Karpas-422 (cell line): ENCODE measurements at regions not wholly inside any gene's neighbourhood (a gene's known extent, or its start where the extent isn't known, plus 50 kb on each side); places are given as distances from the start of the nearest gene placed in this dataset.

Experiments
- DNase-seq: peaks from one replicate; pipeline ENCODE4 v3.0.0-alpha.2; 2015
- H2AFZ ChIP-seq: fragments of 200-600 bp; sonication (generic); 2 replicates; pipeline ENCODE4 v1.6.1; 2014; ENCODE audit warnings: antibody characterized with exemption, low read length, mixed read lengths
- H3K27ac ChIP-seq: fragments of 200-600 bp; sonication (generic); 2 replicates; pipeline ENCODE4 v1.5.1; 2014; ENCODE audit warnings: mild to moderate bottlenecking, low read length, moderate library complexity
- H3K27me3 ChIP-seq: fragments of 200-600 bp; sonication (generic); 2 replicates; pipeline ENCODE4 v1.6.1; 2014; ENCODE audit warnings: low read length, mixed read lengths
- H3K36me3 ChIP-seq: fragments of 200-600 bp; sonication (generic); 2 replicates; pipeline ENCODE4 v1.6.1; 2014; ENCODE audit warnings: low read length, mixed read lengths; ENCODE audit not compliant: insufficient read depth
- H3K4me1 ChIP-seq: fragments of 200-600 bp; sonication (generic); 2 replicates; pipeline ENCODE4 v1.6.1; 2014; ENCODE audit warnings: mild to moderate bottlenecking, low read length, mixed read lengths
- H3K4me2 ChIP-seq: fragments of 200-600 bp; sonication (generic); 2 replicates; pipeline ENCODE4 v1.6.1; 2014; ENCODE audit warnings: low read length, low read depth, mild to moderate bottlenecking; ENCODE audit not compliant: poor library complexity, severe bottlenecking
- H3K4me3 ChIP-seq: fragments of 200-600 bp; sonication (generic); 2 replicates; pipeline ENCODE4 v1.5.1; 2014; ENCODE audit warnings: mild to moderate bottlenecking, antibody characterized with exemption, low read length, mixed read lengths
- H3K79me2 ChIP-seq: fragments of 200-600 bp; sonication (generic); 2 replicates; pipeline ENCODE4 v1.6.1; 2014; ENCODE audit warnings: mild to moderate bottlenecking, low read length, mixed read lengths
- H3K9ac ChIP-seq: fragments of 200-600 bp; sonication (generic); 2 replicates; pipeline ENCODE4 v1.6.0; 2014; ENCODE audit warnings: low read length
- H3K9me2 ChIP-seq: fragments of 200-600 bp; sonication (generic), shearing (Covaris generic); replicated peaks from 2 replicates; pipeline ENCODE4 v1.6.0; 2014; ENCODE audit warnings: mild to moderate bottlenecking, low read length, moderate library complexity; ENCODE audit not compliant: insufficient read depth
- H3K9me3 ChIP-seq: fragments of 300-700, 200-600 bp; sonication (generic); 2 replicates; pipeline ENCODE4 v1.6.1; 2014; ENCODE audit warnings: low read length, mixed read lengths
- H4K20me1 ChIP-seq: fragments of 200-600 bp; sonication (generic); 2 replicates; pipeline ENCODE4 v1.6.1; 2014; ENCODE audit warnings: mild to moderate bottlenecking, antibody characterized with exemption, low read length, low read depth; ENCODE audit not compliant: insufficient read depth

- H3K9me2 ChIP-seq = no peaks in the 10 kb centered on the region
- H3K79me2 ChIP-seq = no peaks in the 10 kb centered on the region
- H3K4me1 ChIP-seq = no peaks in the 10 kb centered on the region
- no peak overlapping the region for H3K27ac ChIP-seq
- DNase-seq = no peak
- no peak overlapping the region for H3K4me3 ChIP-seq
- H3K36me3 ChIP-seq = no peaks in the 10 kb centered on the region
- H2AFZ ChIP-seq = no peak overlapping the region
- no peaks in the 10 kb centered on the region for H3K27me3 ChIP-seq
- no peaks in the 10 kb centered on the region for H3K9me3 ChIP-seq
- no peak overlapping the region for H3K4me2 ChIP-seq
- no peaks in the 10 kb centered on the region for H4K20me1 ChIP-seq
- no peak overlapping the region for H3K9ac ChIP-seq
Observed at GRCh38 chr5:152933056-152933455, 528.0 kb upstream of the NMUR2 start.

- no peaks in the 10 kb centered on the region for H4K20me1 ChIP-seq
Observed at GRCh38 chr5:152938630-152939029, 533.6 kb upstream of the NMUR2 start.

GRCh38 chr5:152942633-152943336 lies 537.7 kb upstream of the NMUR2 start:
- no peak overlapping the region for H3K4me2 ChIP-seq
- no peak overlapping the region for H2AFZ ChIP-seq
- no peak overlapping the region for H3K9ac ChIP-seq
- no peaks in the 10 kb centered on the region for H3K9me2 ChIP-seq
- no peak for DNase-seq
- H4K20me1 ChIP-seq = no peaks in the 10 kb centered on the region
- H3K79me2 ChIP-seq = no peaks in the 10 kb centered on the region
- H3K36me3 ChIP-seq = no peaks in the 10 kb centered on the region
- peaks cover 3% of the 10 kb centered on the region; the same call in 1 of the 2 replicates for H3K9me3 ChIP-seq
- H3K4me1 ChIP-seq = no peaks in the 10 kb centered on the region
- H3K4me3 ChIP-seq = no peak overlapping the region
- H3K27me3 ChIP-seq = no peaks in the 10 kb centered on the region
- H3K27ac ChIP-seq = no peak overlapping the region

More at GRCh38 chr5:152938630-152939029, 533.6 kb upstream of the NMUR2 start:
- Histone ChIP-seq H3K9me3 (peaks cover 3% of the 10 kb centered on the region; the same call in 1 of the 2 replicates), H2AFZ (no peak overlapping the region), H3K27me3 (no peaks in the 10 kb centered on the region), H3K4me2 (no peak overlapping the region), H3K27ac (no peak overlapping the region), H3K4me3 (no peak overlapping the region), H3K36me3 (no peaks in the 10 kb centered on the region), H3K4me1 (no peaks in the 10 kb centered on the region), H3K9ac (no peak overlapping the region), H3K9me2 (no peaks in the 10 kb centered on the region), H3K79me2 (no peaks in the 10 kb centered on the region)
- no peak for DNase-seq

GRCh38 chr5:152953788-152954483 lies 536.5 kb upstream of the GRIA1 start:
- Histone ChIP-seq H4K20me1 (no peaks in the 10 kb centered on the region), H3K27ac (no peak overlapping the region), H3K79me2 (no peaks in the 10 kb centered on the region), H3K9me3 (no peaks in the 10 kb centered on the region), H3K27me3 (no peaks in the 10 kb centered on the region), H3K4me1 (no peaks in the 10 kb centered on the region), H3K36me3 (no peaks in the 10 kb centered on the region), H3K9ac (no peak overlapping the region), H3K4me2 (no peak overlapping the region), H3K9me2 (no peaks in the 10 kb centered on the region), H3K4me3 (no peak overlapping the region), H2AFZ (no peak overlapping the region)
- DNase-seq = no peak

- Histone ChIP-seq H3K4me2 (no peak overlapping the region), H2AFZ (no peak overlapping the region), H3K4me3 (no peak overlapping the region), H3K27me3 (no peaks in the 10 kb centered on the region), H4K20me1 (no peaks in the 10 kb centered on the region), H3K9me2 (no peaks in the 10 kb centered on the region), H3K36me3 (no peaks in the 10 kb centered on the region), H3K9me3 (no peaks in the 10 kb centered on the region), H3K4me1 (no peaks in the 10 kb centered on the region), H3K27ac (no peak overlapping the region), H3K9ac (no peak overlapping the region), H3K79me2 (no peaks in the 10 kb centered on the region)
- DNase-seq = no peak
Observed at GRCh38 chr5:152956943-152957613, 533.4 kb upstream of the GRIA1 start.

GRCh38 chr5:152978141-152978835 lies 512.2 kb upstream of the GRIA1 start:
- Histone ChIP-seq H3K27me3 (no peaks in the 10 kb centered on the region), H3K4me3 (no peak overlapping the region), H3K4me2 (no peak overlapping the region), H3K4me1 (no peaks in the 10 kb centered on the region), H3K36me3 (no peaks in the 10 kb centered on the region), H3K79me2 (no peaks in the 10 kb centered on the region), H3K9me2 (no peaks in the 10 kb centered on the region), H2AFZ (no peak overlapping the region), H3K9ac (no peak overlapping the region), H4K20me1 (no peaks in the 10 kb centered on the region), H3K27ac (no peak overlapping the region), H3K9me3 (no peaks in the 10 kb centered on the region; the same call in 1 of the 2 replicates)
- DNase-seq = no peak

GRCh38 chr5:152987131-152987530 lies 503.3 kb upstream of the GRIA1 start:
- no peaks in the 10 kb centered on the region for H3K79me2 ChIP-seq

GRCh38 chr5:152990217-152990616 lies 500.3 kb upstream of the GRIA1 start:
- Histone ChIP-seq H2AFZ (no peak overlapping the region), H3K4me2 (no peak overlapping the region), H3K27ac (no peak overlapping the region), H3K9ac (no peak overlapping the region), H3K79me2 (no peaks in the 10 kb centered on the region), H3K4me1 (no peaks in the 10 kb centered on the region), H3K9me3 (no peaks in the 10 kb centered on the region), H3K36me3 (no peaks in the 10 kb centered on the region), H3K9me2 (no peaks in the 10 kb centered on the region), H3K4me3 (no peak overlapping the region), H4K20me1 (no peaks in the 10 kb centered on the region), H3K27me3 (no peaks in the 10 kb centered on the region)
- no peak for DNase-seq

More at GRCh38 chr5:152987131-152987530, 503.3 kb upstream of the GRIA1 start:
- no peaks in the 10 kb centered on the region for H3K27me3 ChIP-seq
- H3K9me2 ChIP-seq = no peaks in the 10 kb centered on the region
- H3K9ac ChIP-seq = no peak overlapping the region
- no peak overlapping the region for H2AFZ ChIP-seq
- H3K36me3 ChIP-seq = no peaks in the 10 kb centered on the region
- DNase-seq = no peak
- H3K9me3 ChIP-seq = no peaks in the 10 kb centered on the region
- no peaks in the 10 kb centered on the region for H4K20me1 ChIP-seq
- no peak overlapping the region for H3K27ac ChIP-seq
- H3K4me2 ChIP-seq = no peak overlapping the region
- no peak overlapping the region for H3K4me3 ChIP-seq
- no peaks in the 10 kb centered on the region for H3K4me1 ChIP-seq
